Mononuclear cell (primary cell): ENCODE measurements at regions not wholly inside any gene's neighbourhood (a gene's known extent, or its start where the extent isn't known, plus 50 kb on each side); places are given as distances from the start of the nearest gene placed in this dataset.

ENCODE experiments used
- H3K27me3 ChIP-seq: 2 replicates; pipeline ENCODE4 v1.6.0; 2011; ENCODE audit warnings: low read length, control low read depth; ENCODE audit not compliant: insufficient read depth
- H3K4me1 ChIP-seq: 2 replicates; pipeline ENCODE4 v1.5.1; 2011; ENCODE audit warnings: mild to moderate bottlenecking, low read length, control low read depth; ENCODE audit not compliant: insufficient read depth
- H3K4me3 ChIP-seq: 2 replicates; pipeline ENCODE4 v1.5.1; 2011; ENCODE audit warnings: mild to moderate bottlenecking, low read length, moderate library complexity
- H3K9me3 ChIP-seq: 2 replicates; pipeline ENCODE4 v1.5.1; 2011; ENCODE audit warnings: low read depth, mild to moderate bottlenecking, control low read depth, low read length

DNA sequence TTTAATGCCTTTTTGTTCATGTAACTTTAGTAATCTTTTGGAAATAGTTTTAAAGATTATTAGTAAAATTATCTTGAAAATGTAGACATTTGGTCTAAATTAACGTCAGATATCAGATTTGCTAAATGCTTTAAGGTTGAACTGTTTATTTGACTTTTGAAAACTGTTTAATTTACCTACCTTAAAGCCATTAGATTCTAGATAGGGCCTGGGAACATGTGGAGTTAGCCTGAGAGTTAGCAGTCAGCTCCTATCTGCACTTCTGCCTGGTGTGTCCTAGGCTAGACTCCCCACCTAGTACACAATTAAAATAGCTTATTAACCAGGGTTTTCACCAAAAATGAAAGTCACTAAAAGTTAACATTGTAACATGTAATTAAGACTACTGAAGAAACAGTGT, 53.7 kb upstream of the CFAP20DC start:
- Histone ChIP-seq H3K27me3 (no peaks in the 10 kb centered on the region), H3K4me3 (no peak overlapping the region), H3K4me1 (no peaks in the 10 kb centered on the region), H3K9me3 (no peaks in the 10 kb centered on the region)

- no peaks in the 10 kb centered on the region for H3K9me3 ChIP-seq
- no peaks in the 10 kb centered on the region for H3K4me1 ChIP-seq
- H3K4me3 ChIP-seq, result no peak overlapping the region
- H3K27me3 ChIP-seq, result no peaks in the 10 kb centered on the region
Measured at GRCh38 chr3:59101231-59101736, 51.5 kb upstream of the CFAP20DC start.
